Endodermal cell (in vitro differentiated cells): ENCODE measurements at regions not wholly inside any gene's neighbourhood (a gene's known extent, or its start where the extent isn't known, plus 50 kb on each side); places are given as distances from the start of the nearest gene placed in this dataset.

Experiments used
- DNase-seq: peaks from one replicate; pipeline ENCODE4 v3.0.0-alpha.2; 2017
- H3K27ac ChIP-seq: 2 replicates; pipeline ENCODE4 v1.5.1; 2013; ENCODE audit warnings: mild to moderate bottlenecking, low read depth, low read length, moderate library complexity
- H3K27me3 ChIP-seq: 2 replicates; pipeline ENCODE4 v1.6.1; 2013; ENCODE audit warnings: mild to moderate bottlenecking, low read length, moderate library complexity; ENCODE audit not compliant: insufficient read depth, control insufficient read depth, poor library complexity, severe bottlenecking
- H3K36me3 ChIP-seq: 2 replicates; pipeline ENCODE4 v1.7.0; 2013; ENCODE audit warnings: mild to moderate bottlenecking, low read length, moderate library complexity; ENCODE audit not compliant: control insufficient read depth, insufficient read depth
- H3K4me1 ChIP-seq: one replicate; pipeline ENCODE4 v1.7.0; 2013; ENCODE audit warnings: low read length; ENCODE audit not compliant: control insufficient read depth, insufficient read depth
- H3K4me3 ChIP-seq: 2 replicates; pipeline ENCODE4 v1.5.1; 2013; ENCODE audit warnings: mild to moderate bottlenecking, low read length, moderate library complexity
- H3K9ac ChIP-seq: 2 replicates; pipeline ENCODE4 v1.6.1; 2013; ENCODE audit warnings: mild to moderate bottlenecking, low read length, moderate library complexity; ENCODE audit not compliant: poor library complexity, severe bottlenecking; ENCODE audit errors: extremely low read depth
- H3K9me3 ChIP-seq: 2 replicates; pipeline ENCODE4 v1.6.1; 2013; ENCODE audit warnings: mild to moderate bottlenecking, low read length, moderate library complexity; ENCODE audit not compliant: control insufficient read depth
- H3K27ac Mint-ChIP-seq: 2 replicates; pipeline ENCODE4 v1.8.0; 2020; ENCODE audit warnings: mixed read lengths
- H3K27me3 Mint-ChIP-seq: 2 replicates; pipeline ENCODE4 v1.8.0; 2021; ENCODE audit warnings: mild to moderate bottlenecking, mixed read lengths; ENCODE audit not compliant: insufficient read depth
- H3K36me3 Mint-ChIP-seq: 2 replicates; pipeline ENCODE4 v1.8.0; 2020; ENCODE audit warnings: low read depth, mixed read lengths
- H3K4me1 Mint-ChIP-seq: 2 replicates; pipeline ENCODE4 v1.8.0; 2020; ENCODE audit warnings: mixed read lengths
- H3K4me3 Mint-ChIP-seq: 2 replicates; pipeline ENCODE4 v1.8.0; 2020; ENCODE audit warnings: mild to moderate bottlenecking, moderate library complexity, mixed read lengths
- H3K9me3 Mint-ChIP-seq: 2 replicates; pipeline ENCODE4 v1.8.0; 2020; ENCODE audit warnings: mild to moderate bottlenecking, mixed read lengths
- CTCF ChIP-seq: fragments of 200-600 bp; sonication (generic); conservative IDR thresholded peaks from 2 replicates; pipeline ENCODE4 v1.5.0; 2021; ENCODE audit warnings: antibody characterized with exemption, mild to moderate bottlenecking
- WGBS, 2 experiments: methylation state at CpG; one replicate each; pipeline versions ENCODE4 v1.1.5 to v1.1.7; 2013; ENCODE audit warnings: missing lambda C conversion rate in 2 of 2, mixed read lengths in 1 of 2; ENCODE audit not compliant: insufficient coverage in 1 of 2, insufficient read length in 1 of 2; 5-methylcytosine and 5-hydroxymethylcytosine counted together

GRCh38 chr4:148557793-148558192 is 115.6 kb upstream of the NR3C2 start:
- H3K9me3 Mint-ChIP-seq = no peaks in the 10 kb centered on the region
- no peak overlapping the region for H3K4me3 Mint-ChIP-seq
- Histone ChIP-seq H3K36me3 (no peaks in the 10 kb centered on the region), H3K9ac (no peak overlapping the region), H3K4me1 (no peaks in the 10 kb centered on the region), H3K27ac (no peak overlapping the region), H3K9me3 (no peaks in the 10 kb centered on the region), H3K27me3 (no peaks in the 10 kb centered on the region), H3K4me3 (no peak overlapping the region)
- WGBS, 2 experiments = 80 to 97% methylated on average over 1 to 2 of the region's 3 CpGs
- no peaks in the 10 kb centered on the region for H3K27me3 Mint-ChIP-seq
- H3K4me1 Mint-ChIP-seq = no peaks in the 10 kb centered on the region
- no peak overlapping the region for H3K27ac Mint-ChIP-seq
- TF ChIP-seq CTCF = no peak
- DNase-seq = peak; percentile 53
- no peaks in the 10 kb centered on the region for H3K36me3 Mint-ChIP-seq

- H3K9me3 Mint-ChIP-seq = no peaks in the 10 kb centered on the region
Measured at GRCh38 chr4:148550788-148551187, 108.6 kb upstream of the NR3C2 start.

GRCh38 chr4:148542922-148543623 is 100.9 kb upstream of the NR3C2 start:
- peaks cover 3% of the 10 kb centered on the region for H3K4me1 ChIP-seq
- no peaks in the 10 kb centered on the region for H3K36me3 ChIP-seq
- H3K4me3 Mint-ChIP-seq = no peak overlapping the region
- no peaks in the 10 kb centered on the region for H3K36me3 Mint-ChIP-seq
- no peak overlapping the region for H3K27ac ChIP-seq
- H3K9me3 ChIP-seq = no peaks in the 10 kb centered on the region
- no peak overlapping the region for H3K27ac Mint-ChIP-seq
- no peak overlapping the region for H3K9ac ChIP-seq
- H3K4me1 Mint-ChIP-seq = peaks cover 10% of the 10 kb centered on the region
- no peak for DNase-seq
- WGBS, 2 experiments = 80 to 86% methylated on average over 1 to 2 of the region's 4 CpGs
- no peak for TF ChIP-seq CTCF
- H3K4me3 ChIP-seq = no peak overlapping the region
- no peaks in the 10 kb centered on the region for H3K27me3 ChIP-seq
- no peaks in the 10 kb centered on the region for H3K9me3 Mint-ChIP-seq
- no peaks in the 10 kb centered on the region for H3K27me3 Mint-ChIP-seq

More at GRCh38 chr4:148550788-148551187, 108.6 kb upstream of the NR3C2 start:
- Mint-ChIP-seq H3K36me3 (no peaks in the 10 kb centered on the region), H3K4me3 (no peak overlapping the region), H3K27me3 (no peaks in the 10 kb centered on the region), H3K27ac (no peak overlapping the region), H3K4me1 (no peaks in the 10 kb centered on the region)
- DNase-seq = no peak
- H3K9ac ChIP-seq = no peak overlapping the region
- H3K4me3 ChIP-seq = no peak overlapping the region
- no peaks in the 10 kb centered on the region for H3K4me1 ChIP-seq
- 93% methylated on average over 1 of the region's 1 CpG; no CpG with 5 or more reads in 1 of the 2 experiments for WGBS, 2 experiments
- H3K36me3 ChIP-seq = no peaks in the 10 kb centered on the region
- no peaks in the 10 kb centered on the region for H3K9me3 ChIP-seq
- H3K27ac ChIP-seq = no peak overlapping the region
- H3K27me3 ChIP-seq = no peaks in the 10 kb centered on the region
- TF ChIP-seq CTCF = no peak
